GM23338 (cell line): ENCODE measurements at regions not wholly inside any gene's neighbourhood (a gene's known extent, or its start where the extent isn't known, plus 50 kb on each side); places are given as distances from the start of the nearest gene placed in this dataset.

ENCODE experiments used
- ATAC-seq: fragments of 200-7000 bp; cut with Tn5 transposase; 3 replicates; pipeline ENCODE4 v1.9.1; 2020
- DNase-seq: peaks from one replicate; pipeline ENCODE4 v3.0.0-alpha.2; 2015; ENCODE audit warnings: low spot score
- H2AFZ ChIP-seq: fragments of 200-600 bp; sonication (generic); 2 replicates; pipeline ENCODE4 v1.8.0; 2016; ENCODE audit warnings: antibody characterized with exemption, mild to moderate bottlenecking, moderate library complexity
- H3F3A ChIP-seq: fragments of 200-600 bp; sonication (generic); replicated peaks from 2 replicates; pipeline ENCODE4 v1.8.0; 2017; ENCODE audit warnings: antibody characterized with exemption, mixed run types, low read depth
- H3K27ac ChIP-seq: fragments of 200-600 bp; sonication (generic); 2 replicates; pipeline ENCODE4 v1.6.1; 2016; ENCODE audit warnings: low read depth
- H3K27me3 ChIP-seq: fragments of 200-600 bp; sonication (generic); 2 replicates; pipeline ENCODE4 v1.8.0; 2016; ENCODE audit warnings: mild to moderate bottlenecking, mixed run types, moderate library complexity; ENCODE audit not compliant: insufficient read depth
- H3K36me3 ChIP-seq: fragments of 200-600 bp; sonication (generic); 2 replicates; pipeline ENCODE4 v1.8.0; 2016; ENCODE audit warnings: mild to moderate bottlenecking; ENCODE audit not compliant: insufficient read depth
- H3K4me1 ChIP-seq: fragments of 200-600 bp; sonication (generic); 2 replicates; pipeline ENCODE4 v1.8.0; 2016; ENCODE audit warnings: mild to moderate bottlenecking, moderate library complexity; ENCODE audit not compliant: insufficient read depth
- H3K4me2 ChIP-seq: fragments of 200-600 bp; sonication (generic); 2 replicates; pipeline ENCODE4 v1.7.1; 2017; ENCODE audit warnings: mixed run types
- H3K4me3 ChIP-seq: fragments of 200-600 bp; sonication (generic); 2 replicates; pipeline ENCODE4 v1.6.1; 2016; ENCODE audit warnings: mixed run types
- H3K79me2 ChIP-seq: fragments of 200-600 bp; sonication (generic); replicated peaks from 2 replicates; pipeline ENCODE4 v1.8.0; 2017; ENCODE audit warnings: mild to moderate bottlenecking; ENCODE audit not compliant: insufficient read depth
- H3K9me2 ChIP-seq: fragments of 200-600 bp; sonication (generic); 2 replicates; pipeline ENCODE4 v1.8.0; 2017; ENCODE audit not compliant: insufficient read depth
- H4K20me1 ChIP-seq: fragments of 200-600 bp; sonication (generic); replicated peaks from 2 replicates; pipeline ENCODE4 v1.8.0; 2017; ENCODE audit warnings: mild to moderate bottlenecking; ENCODE audit not compliant: insufficient read depth
- H3K27ac Mint-ChIP-seq: 2 replicates; pipeline ENCODE4 v1.8.0; 2020; ENCODE audit warnings: inconsistent platforms, mild to moderate bottlenecking, moderate library complexity, mixed read lengths
- H3K27me3 Mint-ChIP-seq: 3 replicates; pipeline ENCODE4 v1.8.0; 2022; ENCODE audit warnings: low read depth, mild to moderate bottlenecking, moderate library complexity, mixed read lengths, inconsistent platforms; ENCODE audit not compliant: insufficient read depth, poor library complexity
- H3K36me3 Mint-ChIP-seq: 3 replicates; pipeline ENCODE4 v1.8.0; 2021; ENCODE audit warnings: low read depth, mild to moderate bottlenecking, inconsistent platforms, moderate library complexity, mixed read lengths
- H3K4me1 Mint-ChIP-seq: 3 replicates; pipeline ENCODE4 v1.8.0; 2020; ENCODE audit warnings: mild to moderate bottlenecking, inconsistent platforms, mixed read lengths
- H3K4me3 Mint-ChIP-seq: 3 replicates; pipeline ENCODE4 v1.8.0; 2021; ENCODE audit warnings: moderate library complexity, mild to moderate bottlenecking, inconsistent platforms, mixed read lengths
- H3K9me3 Mint-ChIP-seq: 3 replicates; pipeline ENCODE4 v1.8.0; 2020; ENCODE audit warnings: moderate library complexity, mild to moderate bottlenecking, inconsistent platforms, mixed read lengths
- CREB1 ChIP-seq: fragments of 250-450 bp; sonication (Bioruptor Pico); IDR thresholded peaks from 2 replicates; pipeline ENCODE4 v1.5.0; 2020; ENCODE audit warnings: low read depth, mild to moderate bottlenecking, moderate library complexity
- ETS1 ChIP-seq: IDR thresholded peaks from 2 replicates; pipeline ENCODE4 v1.6.1; 2016; ENCODE audit warnings: antibody characterized with exemption
- EZH2 ChIP-seq: fragments of 200-600 bp; sonication (generic); IDR thresholded peaks from one replicate; pipeline ENCODE4 v1.8.0; 2017; ENCODE audit warnings: antibody characterized with exemption, mild to moderate bottlenecking, low read depth; ENCODE audit not compliant: unreplicated experiment
- EZH2phosphoT487 ChIP-seq: fragments of 200-600 bp; sonication (generic); IDR thresholded peaks from one replicate; pipeline ENCODE4 v1.8.1; 2018; ENCODE audit warnings: antibody characterized with exemption; ENCODE audit not compliant: unreplicated experiment
- NANOG ChIP-seq: IDR thresholded peaks from 2 replicates; pipeline ENCODE4 v1.6.1; 2016; ENCODE audit warnings: antibody characterized with exemption, borderline replicate concordance
- ZNF114 ChIP-seq: fragments of 250-450 bp; sonication (Bioruptor Pico); IDR thresholded peaks from 2 replicates; pipeline ENCODE4 v1.5.0; 2020; ENCODE audit warnings: mild to moderate bottlenecking, moderate library complexity
- ZNF331 ChIP-seq: fragments of 250-450 bp; sonication (Bioruptor Pico); IDR thresholded peaks from 2 replicates; pipeline ENCODE4 v1.5.0; 2020; ENCODE audit warnings: low read depth, mild to moderate bottlenecking, moderate library complexity
- ZNF462 ChIP-seq: fragments of 250-450 bp; sonication (Bioruptor Pico); IDR thresholded peaks from 2 replicates; pipeline ENCODE4 v1.5.0; 2020; ENCODE audit warnings: mild to moderate bottlenecking, moderate library complexity
- TF ChIP-seq, protein P1 (sequence below), 2 experiments: fragments of 200-600 bp in 1 of 2; sonication (generic) in 1 of 2; conservative IDR thresholded peaks; 2 replicates each; pipeline versions ENCODE4 v1.5.1 to v1.6.1; 2016 to 2017; ENCODE audit warnings: antibody characterized with exemption in 2 of 2, low read depth in 2 of 2, mild to moderate bottlenecking in 2 of 2, moderate library complexity in 1 of 2

DNA sequence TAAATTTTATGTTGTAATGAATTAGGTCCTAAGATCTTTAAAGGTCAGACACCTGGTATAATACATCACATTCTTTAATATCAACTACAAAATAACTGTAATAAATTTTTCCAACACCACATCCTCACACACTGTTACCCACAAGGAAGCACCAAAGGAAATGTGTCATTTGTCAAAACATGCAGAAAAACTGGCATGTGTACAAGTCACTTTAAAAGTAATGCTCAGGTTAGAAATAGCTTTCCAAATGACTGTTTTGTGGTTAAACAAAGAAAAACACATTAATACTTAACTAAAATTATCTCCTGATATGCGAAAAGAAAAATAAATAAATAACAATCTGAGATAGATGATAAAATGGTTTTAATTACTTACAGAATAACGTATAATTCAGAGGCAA, 74.7 kb downstream of the MZT1 start (continued):
- TF ChIP-seq ZNF462 (CRISPR knock-in tag) (no peak), ZNF114 (CRISPR knock-in tag) (no peak), NANOG (no peak), EZH2 (no peak), EZH2phosphoT487 (no peak), ZNF331 (CRISPR knock-in tag) (no peak), ETS1 (no peak)

DNA sequence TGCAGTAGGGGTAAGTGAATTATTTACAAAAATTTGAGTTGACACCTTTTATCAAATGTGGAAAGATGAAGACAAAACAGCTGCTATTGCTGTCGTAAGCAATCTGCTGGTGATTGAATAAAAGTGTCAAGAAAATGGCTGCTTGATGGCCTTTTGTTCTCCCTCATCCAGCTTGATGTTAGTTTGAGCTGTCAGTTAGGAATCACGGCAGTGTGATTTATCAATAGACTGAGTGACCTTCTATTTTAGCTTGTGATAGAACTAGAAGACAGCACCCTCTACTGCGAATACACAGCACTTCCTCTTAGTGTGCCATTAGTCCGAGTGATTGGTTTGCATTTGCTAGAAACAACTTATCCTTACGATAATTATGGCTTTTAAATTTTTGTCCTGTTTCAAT, 76.3 kb downstream of the MZT1 start:
- no peak for TF ChIP-seq CREB1 (CRISPR knock-in tag)
- TF ChIP-seq, protein P1, sequence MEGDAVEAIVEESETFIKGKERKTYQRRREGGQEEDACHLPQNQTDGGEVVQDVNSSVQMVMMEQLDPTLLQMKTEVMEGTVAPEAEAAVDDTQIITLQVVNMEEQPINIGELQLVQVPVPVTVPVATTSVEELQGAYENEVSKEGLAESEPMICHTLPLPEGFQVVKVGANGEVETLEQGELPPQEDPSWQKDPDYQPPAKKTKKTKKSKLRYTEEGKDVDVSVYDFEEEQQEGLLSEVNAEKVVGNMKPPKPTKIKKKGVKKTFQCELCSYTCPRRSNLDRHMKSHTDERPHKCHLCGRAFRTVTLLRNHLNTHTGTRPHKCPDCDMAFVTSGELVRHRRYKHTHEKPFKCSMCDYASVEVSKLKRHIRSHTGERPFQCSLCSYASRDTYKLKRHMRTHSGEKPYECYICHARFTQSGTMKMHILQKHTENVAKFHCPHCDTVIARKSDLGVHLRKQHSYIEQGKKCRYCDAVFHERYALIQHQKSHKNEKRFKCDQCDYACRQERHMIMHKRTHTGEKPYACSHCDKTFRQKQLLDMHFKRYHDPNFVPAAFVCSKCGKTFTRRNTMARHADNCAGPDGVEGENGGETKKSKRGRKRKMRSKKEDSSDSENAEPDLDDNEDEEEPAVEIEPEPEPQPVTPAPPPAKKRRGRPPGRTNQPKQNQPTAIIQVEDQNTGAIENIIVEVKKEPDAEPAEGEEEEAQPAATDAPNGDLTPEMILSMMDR (conservative IDR thresholded peaks at IDR 0.05; ENCODE audit: low read depth in 2 of 2) = peak; percentile 57 to 69
- peaks cover 3% of the 10 kb centered on the region; the same call in 1 of the 3 replicates for H3K4me1 Mint-ChIP-seq
- H3K9me2 ChIP-seq = no peaks in the 10 kb centered on the region
- no peak overlapping the region for H2AFZ ChIP-seq
- H3K27ac Mint-ChIP-seq = no peak overlapping the region
- H3K27me3 Mint-ChIP-seq = no peaks in the 10 kb centered on the region
- peaks cover 2% of the 10 kb centered on the region; the same call in 1 of the 3 replicates for H3K9me3 Mint-ChIP-seq
- H3K79me2 ChIP-seq = no peaks in the 10 kb centered on the region
- no peak overlapping the region for H3K4me3 Mint-ChIP-seq
- no peak overlapping the region for H3K27ac ChIP-seq
- no peak overlapping the region for H3K4me3 ChIP-seq
- no peaks in the 10 kb centered on the region for H4K20me1 ChIP-seq
- ATAC-seq (peak; percentile 85), DNase-seq (peak; percentile 50)
- no peaks in the 10 kb centered on the region for H3K36me3 ChIP-seq
- no peaks in the 10 kb centered on the region for H3K27me3 ChIP-seq
- no peaks in the 10 kb centered on the region for H3F3A ChIP-seq
- H3K4me1 ChIP-seq = no peaks in the 10 kb centered on the region
- H3K4me2 ChIP-seq = no peak overlapping the region
- no peaks in the 10 kb centered on the region for H3K36me3 Mint-ChIP-seq
